Activated B cell treated with CpG ODN at 0.5 μM for 24 hours (primary cell): ENCODE measurements at regions not wholly inside any gene's neighbourhood (a gene's known extent, or its start where the extent isn't known, plus 50 kb on each side); places are given as distances from the start of the nearest gene placed in this dataset.
"Not testable (repeated sequence)": the region's sequence is repeated elsewhere in the genome, so short reads cannot be mapped to it uniquely, and the experiment has no call there.

Experiments used
- ATAC-seq: fragments of 200-7000 bp; cut with Tn5 transposase; one replicate; pipeline ENCODE4 v1.10.0; 2021; ENCODE audit warnings: low read depth, mild to moderate bottlenecking, moderate library complexity
- CTCF ChIA-PET: fragments of 350-600 bp; sonication (Branson Sonifier 250); formaldehyde crosslinking; loops from one replicate; lab custom pipeline; 2021; ENCODE audit warnings: antibody characterized with exemption; lab: Charles Lee
- POLR2A ChIA-PET: fragments of 350-600 bp; sonication (Branson Sonifier 250); formaldehyde crosslinking; loops from one replicate; lab custom pipeline; 2021; ENCODE audit warnings: antibody characterized with exemption; lab: Charles Lee
- DNase-seq: peaks from one replicate; pipeline ENCODE4 v3.0.0; 2022
- H3K27ac Mint-ChIP-seq: one replicate; pipeline ENCODE4 v1.8.0; 2020; ENCODE audit warnings: mixed read lengths
- H3K27me3 Mint-ChIP-seq: one replicate; pipeline ENCODE4 v1.8.0; 2021; ENCODE audit warnings: mixed read lengths
- H3K36me3 Mint-ChIP-seq: one replicate; pipeline ENCODE4 v1.8.0; 2021; ENCODE audit warnings: low read depth, mixed read lengths
- H3K4me1 Mint-ChIP-seq: one replicate; pipeline ENCODE4 v1.8.0; 2021; ENCODE audit warnings: mixed read lengths
- H3K4me3 Mint-ChIP-seq: one replicate; pipeline ENCODE4 v1.8.0; 2020; ENCODE audit warnings: mild to moderate bottlenecking, mixed read lengths
- H3K9me3 Mint-ChIP-seq: one replicate; pipeline ENCODE4 v1.8.0; 2020; ENCODE audit warnings: mixed read lengths
- CTCF ChIP-seq: fragments of 200-600 bp; IDR thresholded peaks from one replicate; pipeline ENCODE4 v1.8.0; 2022; ENCODE audit warnings: antibody characterized with exemption, mild to moderate bottlenecking
- intact Hi-C: fragments of 100-400 bp; cut with micrococcal nuclease; formaldehyde crosslinking; loops from one replicate; pipeline ENCODE4 v1.15.1; 2024

- H3K4me3 Mint-ChIP-seq = no peak overlapping the region
- ATAC-seq (no peak), DNase-seq (no peak)
- no peaks in the 10 kb centered on the region for H3K36me3 Mint-ChIP-seq
- no peak for TF ChIP-seq CTCF
- peaks cover 32% of the 10 kb centered on the region for H3K9me3 Mint-ChIP-seq
- ChIA-PET POLR2A (no interaction called here), CTCF (no interaction called here)
- intact Hi-C loops = no loop called here
- H3K4me1 Mint-ChIP-seq = no peaks in the 10 kb centered on the region
- no peaks in the 10 kb centered on the region for H3K27me3 Mint-ChIP-seq
- H3K27ac Mint-ChIP-seq = no peak overlapping the region
These were observed 689.9 kb upstream of the SEMA6D start for GRCh38 chr15:47027322-47027946.

GRCh38 chr15:47035475-47036406 lies 681.6 kb upstream of the SEMA6D start:
- no peaks in the 10 kb centered on the region for H3K4me1 Mint-ChIP-seq
- H3K27me3 Mint-ChIP-seq = no peaks in the 10 kb centered on the region
- ChIA-PET POLR2A (no interaction called here), CTCF (no interaction called here)
- H3K27ac Mint-ChIP-seq = no peak overlapping the region
- no peak for ATAC-seq
- DNase-seq = no peak
- peaks cover 14% of the 10 kb centered on the region for H3K9me3 Mint-ChIP-seq
- TF ChIP-seq CTCF = no peak
- no peak overlapping the region for H3K4me3 Mint-ChIP-seq
- no peaks in the 10 kb centered on the region for H3K36me3 Mint-ChIP-seq
- intact Hi-C loops = no loop called here

GRCh38 chr15:47037003-47037402 lies 680.3 kb upstream of the SEMA6D start:
- H3K4me3 Mint-ChIP-seq = no peak overlapping the region
- H3K9me3 Mint-ChIP-seq = peaks cover 8% of the 10 kb centered on the region
- no peak for DNase-seq
- H3K4me1 Mint-ChIP-seq = no peaks in the 10 kb centered on the region
- H3K36me3 Mint-ChIP-seq = no peaks in the 10 kb centered on the region
- intact Hi-C loops = no loop called here
- TF ChIP-seq CTCF = no peak
- ChIA-PET POLR2A (no interaction called here), CTCF (no interaction called here)
- ATAC-seq = no peak
- H3K27me3 Mint-ChIP-seq = no peaks in the 10 kb centered on the region
- no peak overlapping the region for H3K27ac Mint-ChIP-seq

- intact Hi-C loops = no loop called here
- Mint-ChIP-seq H3K4me1 (no peaks in the 10 kb centered on the region), H3K36me3 (no peaks in the 10 kb centered on the region), H3K27ac (no peak overlapping the region), H3K9me3 (peaks cover 2% of the 10 kb centered on the region), H3K4me3 (no peak overlapping the region), H3K27me3 (no peaks in the 10 kb centered on the region)
- no peak for TF ChIP-seq CTCF
- DNase-seq (no peak), ATAC-seq (no peak)
- ChIA-PET CTCF (no interaction called here), POLR2A (no interaction called here)
These were observed 678.1 kb upstream of the SEMA6D start for GRCh38 chr15:47039225-47039624.

GRCh38 chr15:47041301-47041700 lies 676.0 kb upstream of the SEMA6D start:
- ATAC-seq (no peak), DNase-seq (no peak)
- no peaks in the 10 kb centered on the region for H3K36me3 Mint-ChIP-seq
- ChIA-PET CTCF (no interaction called here), POLR2A (no interaction called here)
- H3K4me3 Mint-ChIP-seq = no peak overlapping the region
- no peak overlapping the region for H3K27ac Mint-ChIP-seq
- H3K4me1 Mint-ChIP-seq = no peaks in the 10 kb centered on the region
- intact Hi-C loops = no loop called here
- H3K27me3 Mint-ChIP-seq = no peaks in the 10 kb centered on the region
- H3K9me3 Mint-ChIP-seq = no peaks in the 10 kb centered on the region
- no peak for TF ChIP-seq CTCF

GRCh38 chr15:47047981-47048380 lies 669.3 kb upstream of the SEMA6D start:
- DNase-seq, ATAC-seq, H3K9me3 Mint-ChIP-seq, H3K4me1 Mint-ChIP-seq, CTCF ChIA-PET, intact Hi-C loops, H3K27ac Mint-ChIP-seq, H3K27me3 Mint-ChIP-seq, H3K36me3 Mint-ChIP-seq, POLR2A ChIA-PET, H3K4me3 Mint-ChIP-seq: not testable (repeated sequence)
